HepG2 (cell line): ENCODE measurements at regions not wholly inside any gene's neighbourhood (a gene's known extent, or its start where the extent isn't known, plus 50 kb on each side); places are given as distances from the start of the nearest gene placed in this dataset.

Experiments used
- ATAC-seq: fragments of 200-7000 bp; cut with Tn5 transposase; 3 replicates; pipeline ENCODE4 v1.9.1; 2020; ENCODE audit warnings: mild to moderate bottlenecking, moderate library complexity
- BruUV-seq: library from RNA; stranded (reverse); fragments of 400-500 nt; replicated peaks from 2 replicates; lab custom pipeline; 2021; lab: Mats Ljungman, UMichigan
- CTCF ChIA-PET: fragments of 300-600 bp; formaldehyde crosslinking; extraction: SDS; loops from one replicate; lab custom pipeline; 2021; ENCODE audit warnings: low total read pairs, inconsistent platforms, low intra/inter-chr PET ratio; lab: Yijun Ruan, JAX
- POLR2A ChIA-PET: fragments of 350-600 bp; sonication (Branson Sonifier 250); formaldehyde crosslinking; loops from one replicate; lab custom pipeline; 2020; ENCODE audit warnings: antibody characterized with exemption, inconsistent platforms; lab: Yijun Ruan, JAX
- DNase-seq: peaks from one replicate; pipeline ENCODE4 v3.0.0-alpha.2; 2015; ENCODE audit warnings: low spot score
- FAIRE-seq: peaks from 3 replicates; lab custom pipeline; 2011; peaks lifted over from hg19 to GRCh38; lab: Jason Lieb, UNC
- H2AFZ ChIP-seq: one replicate; pipeline ENCODE4 v1.6.1; 2011; ENCODE audit warnings: low read length, inconsistent platforms
- H3K27ac ChIP-seq: fragments of 300-600 bp; 3 replicates; pipeline ENCODE4 v1.8.0; 2011; ENCODE audit warnings: mixed run types, mild to moderate bottlenecking, mixed read lengths, low read length, inconsistent platforms; ENCODE audit not compliant: insufficient read depth; ENCODE audit errors: extremely low read length
- H3K27me3 ChIP-seq, 2 experiments: fragments of 200-600 bp in 1 of 2; 2 replicates in 1 of 2; 3 replicates in 1 of 2; pipeline versions ENCODE4 v1.6.0 to v1.8.0; 2011; ENCODE audit warnings: low read length in 2 of 2, mild to moderate bottlenecking in 2 of 2, moderate library complexity in 2 of 2, inconsistent platforms in 1 of 2; ENCODE audit not compliant: insufficient read depth in 2 of 2, control insufficient read depth in 1 of 2
- H3K36me3 ChIP-seq, 2 experiments: fragments of 200-600 bp in 1 of 2; replicated peaks in 1 of 2; 2 replicates in 1 of 2; 3 replicates in 1 of 2; pipeline versions ENCODE4 v1.5.1 to v1.8.0; 2011; ENCODE audit warnings: low read length in 2 of 2, inconsistent platforms in 1 of 2; ENCODE audit not compliant: insufficient read depth in 2 of 2, control insufficient read depth in 1 of 2
- H3K4me1 ChIP-seq: 2 replicates; pipeline ENCODE4 v1.5.1; 2012; ENCODE audit warnings: low read length, inconsistent platforms; ENCODE audit not compliant: insufficient read depth
- H3K4me2 ChIP-seq: 2 replicates; pipeline ENCODE4 v1.6.0; 2011; ENCODE audit warnings: low read depth, low read length, inconsistent platforms
- H3K4me3 ChIP-seq, 3 experiments: fragments of 200-600 bp in 1 of 3; sonication (generic), shearing (Covaris generic) in 1 of 3; replicated peaks in 1 of 3; 2 replicates each; pipeline ENCODE4 v1.5.1; 2011 to 2016; ENCODE audit warnings: low read length in 3 of 3, inconsistent platforms in 2 of 3, low read depth in 2 of 3, mild to moderate bottlenecking in 2 of 3, control low read depth in 1 of 3, mixed read lengths in 1 of 3; ENCODE audit not compliant: insufficient read depth in 1 of 3
- H3K79me2 ChIP-seq: one replicate; pipeline ENCODE4 v1.6.1; 2011; ENCODE audit warnings: low read length, inconsistent platforms; ENCODE audit not compliant: insufficient read depth
- H3K9ac ChIP-seq: 2 replicates; pipeline ENCODE4 v1.6.0; 2011; ENCODE audit warnings: mild to moderate bottlenecking, low read depth, low read length, inconsistent platforms; ENCODE audit not compliant: insufficient read depth
- H3K9me3 ChIP-seq: 2 replicates; pipeline ENCODE4 v1.5.1; 2012; ENCODE audit warnings: mild to moderate bottlenecking, low read length
- H4K20me1 ChIP-seq: 2 replicates; pipeline ENCODE4 v1.6.0; 2011; ENCODE audit warnings: inconsistent platforms, mild to moderate bottlenecking, low read length, moderate library complexity; ENCODE audit not compliant: insufficient read depth
- IKZF4 ChIP-seq: sonication (generic); formaldehyde crosslinking; IDR thresholded peaks from 2 replicates; pipeline ENCODE4 v1.5.1; 2020; ENCODE audit warnings: borderline replicate concordance, mild to moderate bottlenecking, low read depth, missing genetic modification reagents; ENCODE audit errors: not compliant biosample characterization
- MAFK ChIP-seq, 2 experiments: IDR thresholded peaks in 1 of 2; conservative IDR thresholded peaks in 1 of 2; 2 replicates each; pipeline ENCODE4 v1.6.1; 2011; ENCODE audit warnings: improper control_type of control experiment in 2 of 2, low read length in 2 of 2
- SMC3 ChIP-seq: IDR thresholded peaks from 2 replicates; pipeline ENCODE4 v1.6.1; 2011; ENCODE audit warnings: low read length, improper control_type of control experiment
- SP4 ChIP-seq: sonication (generic); formaldehyde crosslinking; IDR thresholded peaks from 2 replicates; pipeline ENCODE4 v1.8.1; 2023; ENCODE audit warnings: mild to moderate bottlenecking, missing genetic modification reagents
- STAG1 ChIP-seq: sonication (generic); formaldehyde crosslinking; IDR thresholded peaks from 2 replicates; pipeline ENCODE4 v1.4.0; 2020; ENCODE audit warnings: missing genetic modification reagents
- ZNF512B ChIP-seq: sonication (generic); formaldehyde crosslinking; IDR thresholded peaks from 2 replicates; pipeline ENCODE4 v1.5.1; 2020; ENCODE audit warnings: missing genetic modification reagents, mild to moderate bottlenecking, borderline replicate concordance
- ZNF652 ChIP-seq: IDR thresholded peaks from 2 replicates; pipeline ENCODE4 v1.6.1; 2016; ENCODE audit warnings: low read depth, borderline replicate concordance
- WGBS: methylation state at CpG from one replicate; pipeline ENCODE4 v1.1.6; 2017; ENCODE audit warnings: low lambda C conversion rate; 5-methylcytosine and 5-hydroxymethylcytosine counted together
- in situ Hi-C: cut with HindIII; loops from 2 replicates; pipeline ENCODE4 v1.10.0; 2017; ENCODE audit warnings: low pct_unique_long_range_greater_than_20kb; ENCODE audit not compliant: extremely low pct_ligation_motif_present
- intact Hi-C: fragments of 100-400 bp; cut with micrococcal nuclease; formaldehyde crosslinking; loops from one replicate; pipeline ENCODE4 v1.10.0; 2022; ENCODE audit not compliant: unreplicated experiment
- TF ChIP-seq, protein P1 (sequence below): sonication (generic); formaldehyde crosslinking; IDR thresholded peaks from 2 replicates; pipeline ENCODE4 v1.5.0; 2020; ENCODE audit warnings: mild to moderate bottlenecking, missing genetic modification reagents, moderate library complexity

DNA sequence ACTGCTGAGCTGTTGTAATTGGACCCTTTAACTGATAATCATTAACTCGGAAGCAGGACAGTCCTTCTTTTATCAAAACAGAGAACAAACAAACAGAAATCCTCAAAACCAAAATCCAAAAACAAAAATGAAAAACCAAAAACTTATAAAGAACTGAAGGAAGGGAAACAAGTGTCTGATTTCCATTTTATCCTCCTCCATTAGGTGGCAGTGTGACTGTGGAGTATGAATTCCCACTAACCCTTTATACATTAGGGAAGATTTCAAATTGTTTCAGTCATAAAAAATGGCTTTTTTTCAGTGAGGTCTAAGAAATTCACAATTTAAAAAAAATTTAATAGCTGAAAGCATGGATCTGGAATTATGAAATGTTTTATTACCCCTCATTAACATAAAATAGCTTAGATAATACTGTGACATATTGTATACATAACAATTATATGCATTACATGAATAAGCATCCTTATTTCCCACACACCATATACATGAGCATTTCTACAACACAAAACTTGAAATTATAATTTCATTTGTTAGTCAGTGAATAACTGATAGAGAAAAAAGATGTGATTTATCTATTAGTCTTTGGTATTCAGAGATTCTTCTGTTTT lies 1074.3 kb upstream of the PCDH9 start:
- no TSS peak for BruUV-seq
- Histone ChIP-seq H3K27me3 (no peaks in the 10 kb centered on the region; a peak in 1 of 5 replicates), H3K27ac (no peak overlapping the region), H3K9ac (no peak overlapping the region), H3K4me1 (no peaks in the 10 kb centered on the region), H3K4me3 (no peak overlapping the region), H3K79me2 (no peaks in the 10 kb centered on the region), H3K36me3 (no peaks in the 10 kb centered on the region), H3K9me3 (no peaks in the 10 kb centered on the region), H4K20me1 (no peaks in the 10 kb centered on the region), H3K4me2 (no peak overlapping the region), H2AFZ (no peak overlapping the region)
- ATAC-seq (peak; percentile 73), FAIRE-seq (peak; percentile 73), DNase-seq (peak; percentile 43)
- intact Hi-C loops: loop anchor here (1.0 to 10.0 kb wide), 5 partner anchors 180 to 1018 kb away; no protein-coding TSS in a partner anchor
- ChIA-PET POLR2A (no interaction called here), CTCF (interaction anchor here (1.4 kb wide), 1 partner anchor 623 kb away, joined by 7 read pairs; no protein-coding TSS in a partner anchor)
- TF ChIP-seq MAFK (conservative IDR thresholded peaks at IDR 0.05 in 1 of 2, IDR thresholded peaks at IDR 0.05 in 1 of 2; ENCODE audit: low read length in 2 of 2) (0 out of 4 replicates have a peak, but pooled peaks of 1 of the 2 experiments have one; percentile 26), IKZF4 (CRISPR knock-in tag) (no peak), SP4 (no peak), STAG1 (CRISPR knock-in tag) (peak; percentile 85), SMC3 (peak; percentile 66), ZNF652 (CRISPR knock-in tag) (0 out of 2 replicates have a peak, but pooled peaks have one; percentile 32), ZNF512B (CRISPR knock-in tag) (no peak)
- TF ChIP-seq, protein P1, sequence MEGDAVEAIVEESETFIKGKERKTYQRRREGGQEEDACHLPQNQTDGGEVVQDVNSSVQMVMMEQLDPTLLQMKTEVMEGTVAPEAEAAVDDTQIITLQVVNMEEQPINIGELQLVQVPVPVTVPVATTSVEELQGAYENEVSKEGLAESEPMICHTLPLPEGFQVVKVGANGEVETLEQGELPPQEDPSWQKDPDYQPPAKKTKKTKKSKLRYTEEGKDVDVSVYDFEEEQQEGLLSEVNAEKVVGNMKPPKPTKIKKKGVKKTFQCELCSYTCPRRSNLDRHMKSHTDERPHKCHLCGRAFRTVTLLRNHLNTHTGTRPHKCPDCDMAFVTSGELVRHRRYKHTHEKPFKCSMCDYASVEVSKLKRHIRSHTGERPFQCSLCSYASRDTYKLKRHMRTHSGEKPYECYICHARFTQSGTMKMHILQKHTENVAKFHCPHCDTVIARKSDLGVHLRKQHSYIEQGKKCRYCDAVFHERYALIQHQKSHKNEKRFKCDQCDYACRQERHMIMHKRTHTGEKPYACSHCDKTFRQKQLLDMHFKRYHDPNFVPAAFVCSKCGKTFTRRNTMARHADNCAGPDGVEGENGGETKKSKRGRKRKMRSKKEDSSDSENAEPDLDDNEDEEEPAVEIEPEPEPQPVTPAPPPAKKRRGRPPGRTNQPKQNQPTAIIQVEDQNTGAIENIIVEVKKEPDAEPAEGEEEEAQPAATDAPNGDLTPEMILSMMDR: peak; percentile 69
- in situ Hi-C loops: loop anchor here (10.0 kb wide), 1 partner anchor 620 kb away; no protein-coding TSS in a partner anchor
- 0% methylated on average over 1 of the region's 1 CpG for WGBS
